GM19099 (cell line): ENCODE measurements at regions not wholly inside any gene's neighbourhood (a gene's known extent, or its start where the extent isn't known, plus 50 kb on each side); places are given as distances from the start of the nearest gene placed in this dataset.

Experiments
- POLR2A ChIP-seq: IDR thresholded peaks from 3 replicates; pipeline ENCODE4 v1.6.1; 2011; ENCODE audit warnings: low read depth; ENCODE audit not compliant: insufficient read length; ENCODE audit errors: extremely low read depth

GRCh38 chr3:117910820-117911521 lies 1123.7 kb downstream of the IGSF11 start:
- TF ChIP-seq POLR2A, result no peak

GRCh38 chr3:117912352-117912751 lies 1122.3 kb downstream of the IGSF11 start:
- TF ChIP-seq POLR2A, result no peak

GRCh38 chr3:117914540-117915100 lies 1120.0 kb downstream of the IGSF11 start:
- TF ChIP-seq POLR2A, result no peak

DNA sequence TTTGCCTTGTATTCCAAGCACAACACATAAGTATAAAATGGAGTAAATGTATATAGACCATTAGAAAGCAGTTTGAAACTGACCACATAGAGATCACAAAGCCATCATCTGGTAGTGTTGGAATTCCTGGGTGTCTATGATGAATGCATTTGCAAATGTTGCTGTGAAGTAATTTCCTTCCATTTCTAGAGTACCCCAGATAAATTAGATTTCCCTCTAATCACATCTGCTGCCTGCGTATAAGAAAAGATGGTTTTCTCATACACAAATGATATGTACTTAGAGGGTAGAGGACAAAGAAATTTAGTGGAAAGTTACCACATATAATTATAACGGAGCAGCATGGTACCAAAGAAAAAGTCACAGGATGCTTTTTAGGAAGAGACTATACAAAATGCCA lies 1117.8 kb downstream of the IGSF11 start:
- no peak for TF ChIP-seq POLR2A

DNA sequence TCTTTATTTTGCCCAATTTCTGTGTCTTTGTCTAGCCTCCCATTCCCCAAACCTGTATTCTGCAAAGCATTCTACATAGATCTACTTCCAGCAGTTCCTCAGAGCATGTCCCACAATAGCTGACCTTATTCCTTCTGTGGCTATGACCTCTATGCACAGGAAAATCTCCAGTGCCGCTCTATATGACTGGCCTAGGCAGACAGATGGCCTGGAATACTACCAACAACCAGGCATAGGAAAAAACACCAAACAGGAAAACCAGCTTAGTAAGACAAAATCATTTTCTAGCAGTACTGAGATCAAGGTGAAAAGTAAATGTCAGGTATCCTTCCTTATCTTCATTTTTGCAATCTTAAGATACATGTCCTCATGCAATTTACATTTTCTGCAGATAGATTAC lies 1115.0 kb downstream of the IGSF11 start:
- no peak for TF ChIP-seq POLR2A

DNA sequence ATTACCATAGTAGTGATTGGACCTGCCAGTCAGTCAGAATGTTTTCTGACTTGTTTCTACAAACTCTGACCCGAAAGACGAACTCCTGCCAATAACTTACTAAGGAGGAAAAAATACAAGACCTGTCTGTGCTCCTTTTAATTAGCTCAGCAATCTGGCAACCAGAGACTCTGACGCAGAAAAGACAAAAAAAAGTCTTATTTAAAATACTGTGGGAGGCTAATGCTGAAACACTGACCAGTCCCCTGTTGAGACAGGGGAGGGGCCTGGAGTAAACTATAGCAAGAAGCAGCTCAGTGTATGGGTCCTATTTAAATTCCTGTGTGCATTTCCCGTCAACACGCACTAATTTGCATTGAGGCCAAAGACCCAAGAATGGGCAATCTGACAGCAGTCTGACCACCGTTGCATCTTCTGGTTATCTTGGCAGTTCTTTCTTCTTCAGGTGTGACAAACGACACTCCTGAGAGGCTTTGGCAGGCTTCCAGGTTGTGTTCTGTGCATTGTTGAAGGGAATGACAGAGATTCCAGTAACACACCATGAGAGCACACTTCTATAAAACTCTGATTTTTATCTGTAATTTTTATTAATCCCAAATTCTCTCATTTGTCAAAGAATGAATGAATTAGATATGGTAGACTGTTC lies 1114.3 kb downstream of the IGSF11 start:
- no peak for TF ChIP-seq POLR2A

DNA sequence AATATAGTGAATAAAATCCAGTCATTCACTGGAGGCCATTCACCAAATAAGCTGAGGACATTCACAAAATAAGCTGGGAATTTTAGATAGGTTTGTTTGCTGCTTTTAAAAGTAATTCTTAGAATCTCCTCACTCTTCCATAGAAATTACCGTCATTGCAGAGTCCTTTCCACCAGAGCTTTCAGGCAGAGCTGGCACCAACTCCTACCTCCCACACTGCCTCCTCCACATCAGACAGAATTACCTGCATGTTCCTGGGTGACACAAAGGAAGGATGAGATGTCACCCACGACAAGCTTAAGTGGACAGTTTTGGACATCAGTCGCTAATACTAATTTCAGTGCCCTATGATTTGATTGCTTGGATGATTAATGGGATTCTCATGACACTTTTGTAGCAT lies 1113.2 kb downstream of the IGSF11 start:
- no peak for TF ChIP-seq POLR2A

- TF ChIP-seq POLR2A, result no peak
Observed at GRCh38 chr3:117922039-117922438, 1112.6 kb downstream of the IGSF11 start.

DNA sequence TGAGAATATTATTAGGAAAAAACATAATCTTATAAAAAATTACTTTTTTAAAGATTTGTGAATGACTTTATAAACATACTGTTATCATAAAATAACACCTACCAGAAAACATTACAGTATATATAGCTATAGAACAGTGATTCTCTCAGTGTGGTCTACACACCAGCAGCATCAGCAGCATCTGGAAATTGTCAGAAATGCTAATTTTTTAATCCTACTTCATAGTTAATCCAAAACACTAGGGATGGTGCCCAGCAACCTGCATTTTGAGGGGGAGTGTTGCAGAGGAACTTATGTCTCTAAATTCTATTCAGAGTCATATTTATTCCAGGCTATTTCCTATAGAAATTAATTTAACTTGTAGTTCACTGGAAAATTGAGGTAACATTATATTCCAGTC lies 1107.8 kb downstream of the IGSF11 start:
- no peak for TF ChIP-seq POLR2A

DNA sequence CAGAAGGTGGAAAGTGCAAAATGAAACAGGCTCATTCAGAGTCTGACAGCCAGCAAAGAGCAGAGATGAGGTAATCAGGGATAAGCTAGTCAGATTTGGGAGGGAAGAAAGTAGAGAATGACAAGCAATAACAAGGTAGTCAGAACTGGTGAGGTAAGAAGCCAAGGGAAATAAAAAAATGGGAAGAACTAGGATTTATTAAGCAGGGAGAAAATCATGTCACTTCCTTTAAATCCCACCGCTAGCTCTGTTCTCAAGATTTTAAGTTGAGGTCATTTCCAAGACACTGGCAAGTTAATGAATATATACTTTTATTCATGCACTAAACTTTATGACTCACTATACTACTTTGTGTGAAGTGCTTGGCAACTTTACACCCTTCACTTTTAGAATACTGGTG lies 1106.8 kb downstream of the IGSF11 start:
- no peak for TF ChIP-seq POLR2A

GRCh38 chr3:117928836-117929235 lies 1105.8 kb downstream of the IGSF11 start:
- no peak for TF ChIP-seq POLR2A

- TF ChIP-seq POLR2A, result no peak
Observed at GRCh38 chr3:117932441-117932840, 1102.2 kb downstream of the IGSF11 start.

DNA sequence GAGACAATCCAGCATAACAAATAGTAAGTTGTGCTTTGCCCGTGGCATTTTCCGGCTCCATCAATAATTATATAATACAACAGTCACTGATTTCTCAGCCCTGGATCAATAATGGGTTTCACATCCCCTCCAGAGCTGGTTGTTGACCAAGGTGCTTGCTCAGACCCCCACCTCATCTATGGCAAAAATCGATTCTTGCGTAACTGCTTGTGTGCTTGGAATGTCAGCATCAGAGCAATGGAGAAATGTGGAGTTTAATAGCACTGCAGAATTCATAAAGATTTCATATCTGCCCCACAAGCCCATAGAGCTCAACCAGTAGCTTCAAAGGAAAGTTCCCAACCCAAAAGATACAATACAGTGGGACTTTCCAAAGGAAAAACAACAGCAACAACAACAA lies 1098.5 kb downstream of the IGSF11 start:
- TF ChIP-seq POLR2A, result no peak

DNA sequence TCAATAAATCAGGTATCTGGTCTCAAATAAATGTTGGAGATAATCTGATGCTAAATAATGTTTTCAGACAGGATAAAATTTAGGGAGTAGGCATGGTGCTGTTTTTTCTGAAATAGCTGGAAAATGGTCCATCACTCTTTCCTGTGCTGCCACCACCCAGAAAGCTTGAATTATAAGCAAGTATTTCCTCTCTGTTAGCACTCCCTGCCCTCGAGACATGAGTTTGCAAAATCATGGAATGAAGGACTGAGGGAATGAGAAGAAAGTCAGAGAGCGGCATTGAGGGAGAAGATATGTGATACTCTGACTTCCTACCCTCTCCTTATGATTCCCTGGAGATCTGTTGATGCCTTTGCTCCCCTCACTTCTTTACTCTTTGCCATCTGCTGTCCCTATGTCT lies 1095.7 kb downstream of the IGSF11 start:
- no peak for TF ChIP-seq POLR2A

- TF ChIP-seq POLR2A, result no peak
Observed at GRCh38 chr3:117939425-117940027, 1095.1 kb downstream of the IGSF11 start.

DNA sequence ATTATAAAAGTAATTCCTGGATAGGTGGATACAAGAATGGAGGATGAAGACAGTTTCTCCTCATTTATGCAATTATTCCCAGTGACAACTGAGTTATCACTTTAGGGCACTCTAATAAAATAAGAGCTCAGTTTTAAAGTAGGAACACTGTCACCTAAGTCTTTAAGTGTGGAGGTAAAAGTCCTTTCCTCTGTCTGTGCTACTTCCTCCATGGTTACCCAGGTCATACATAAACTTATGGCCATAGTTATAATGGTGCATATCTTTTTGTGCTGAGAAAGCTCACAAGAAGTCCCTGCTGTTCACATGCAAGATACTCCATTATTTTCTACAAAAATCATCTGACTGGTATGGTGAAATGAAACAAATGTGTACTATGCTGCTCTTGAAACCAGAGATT lies 1093.6 kb downstream of the IGSF11 start:
- no peak for TF ChIP-seq POLR2A
